ENCODE measurements at regions not wholly inside any gene's neighbourhood (a gene's known extent, or its start where the extent isn't known, plus 50 kb on each side); places are given as distances from the start of the nearest gene placed in this dataset.
"Not testable (repeated sequence)": the region's sequence is repeated elsewhere in the genome, so short reads cannot be mapped to it uniquely, and the experiment has no call there.

GRCh38 chr3:110473405-110473804 is 598.2 kb upstream of the NECTIN3 start:
- DNase-seq (ENCODE audit: low read depth): no peak

- DNase-seq (ENCODE audit: low read depth): no peak
Measured at GRCh38 chr3:110474397-110474796, 597.2 kb upstream of the NECTIN3 start.

DNA sequence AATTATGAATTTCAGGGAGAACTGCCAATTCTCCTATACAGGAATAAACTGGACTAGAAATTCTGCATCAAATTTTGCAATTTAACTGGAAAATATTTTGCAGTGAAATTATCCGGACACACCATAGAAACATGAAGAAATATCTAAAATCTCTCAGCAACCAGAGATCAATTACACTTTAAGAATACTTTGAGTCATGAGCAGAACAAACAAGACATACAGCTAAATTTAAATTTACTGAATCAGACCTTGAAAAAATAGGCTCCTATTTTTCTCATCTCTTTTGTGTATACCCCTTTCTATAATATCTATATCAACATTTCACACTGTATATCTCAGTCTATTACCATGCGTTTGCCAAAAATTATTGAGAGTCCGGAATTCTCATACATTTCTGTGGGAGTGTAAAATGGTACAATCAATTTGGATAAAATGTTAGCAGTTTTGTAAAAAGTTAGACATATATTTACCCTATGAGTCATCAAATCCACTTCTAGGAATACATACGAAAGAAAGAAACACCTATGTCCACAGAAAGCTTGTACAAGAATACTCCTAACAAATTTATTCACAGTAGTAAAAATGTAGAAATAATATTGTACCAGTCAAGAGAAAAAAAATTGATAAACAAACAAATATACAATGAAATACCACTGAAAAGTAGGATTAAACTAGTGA is 593.1 kb upstream of the NECTIN3 start:
- DNase-seq (ENCODE audit: low read depth): no peak

DNA sequence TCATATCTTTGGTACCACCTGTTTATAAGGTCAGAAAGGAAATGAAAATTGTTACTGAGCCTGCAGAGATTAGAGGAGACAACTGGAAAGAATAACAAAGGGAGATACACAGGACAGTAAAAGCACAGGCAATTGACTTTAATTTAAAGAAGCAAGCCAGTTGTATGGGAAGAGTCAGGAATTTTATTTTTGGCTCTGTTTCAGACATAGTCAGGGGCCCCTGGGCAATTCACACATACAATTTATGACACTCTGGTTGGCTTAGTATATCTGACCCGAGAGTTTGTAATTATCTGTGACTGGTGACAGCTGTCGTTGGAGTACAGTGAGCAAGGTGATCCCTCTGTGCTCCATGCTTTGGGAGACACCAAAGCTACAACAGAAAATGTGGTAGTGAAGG is 591.9 kb upstream of the NECTIN3 start:
- peak; percentile 6 for DNase-seq (ENCODE audit: low read depth)

DNA sequence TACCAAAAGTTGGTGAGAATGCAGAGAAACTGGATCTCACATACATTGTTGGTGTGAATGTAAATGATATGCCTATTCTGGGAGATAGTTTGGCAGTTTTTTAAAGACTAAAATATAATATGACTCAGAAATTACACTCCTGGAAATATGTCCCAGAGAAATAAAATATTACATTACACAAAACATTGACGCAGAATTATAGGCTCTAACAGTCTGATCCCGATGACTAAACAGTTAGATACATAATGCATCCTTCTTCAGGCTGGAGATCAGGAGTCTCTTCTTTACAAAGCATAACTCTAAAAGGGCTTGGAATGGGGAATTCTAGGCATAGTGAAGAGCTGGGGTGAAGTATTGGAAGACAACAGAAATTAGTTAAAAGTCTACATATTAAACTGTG is 586.2 kb upstream of the NECTIN3 start:
- no peak for DNase-seq (ENCODE audit: low read depth)

DNA sequence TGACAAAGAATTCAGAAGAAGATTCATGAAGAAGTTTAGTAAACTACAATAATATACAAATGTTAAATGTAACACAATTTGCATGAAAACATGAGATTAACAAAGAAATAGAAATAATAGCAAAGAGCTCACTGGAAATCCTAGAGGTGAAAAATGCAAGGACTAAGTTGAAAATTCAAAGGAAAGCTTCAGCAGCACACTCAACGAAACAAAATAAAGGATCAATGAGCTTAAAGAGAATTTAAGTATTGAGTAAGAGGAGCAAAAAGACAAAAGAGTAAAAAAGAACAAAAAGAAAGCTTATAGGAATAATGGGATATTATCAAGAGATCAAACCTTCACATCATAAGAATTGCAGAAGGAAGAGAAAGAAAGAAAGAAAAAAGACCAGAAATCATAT is 583.8 kb upstream of the NECTIN3 start:
- DNase-seq (ENCODE audit: low read depth): no peak

GRCh38 chr3:110491413-110491812 is 580.2 kb upstream of the NECTIN3 start:
- DNase-seq (ENCODE audit: low read depth): no peak

DNA sequence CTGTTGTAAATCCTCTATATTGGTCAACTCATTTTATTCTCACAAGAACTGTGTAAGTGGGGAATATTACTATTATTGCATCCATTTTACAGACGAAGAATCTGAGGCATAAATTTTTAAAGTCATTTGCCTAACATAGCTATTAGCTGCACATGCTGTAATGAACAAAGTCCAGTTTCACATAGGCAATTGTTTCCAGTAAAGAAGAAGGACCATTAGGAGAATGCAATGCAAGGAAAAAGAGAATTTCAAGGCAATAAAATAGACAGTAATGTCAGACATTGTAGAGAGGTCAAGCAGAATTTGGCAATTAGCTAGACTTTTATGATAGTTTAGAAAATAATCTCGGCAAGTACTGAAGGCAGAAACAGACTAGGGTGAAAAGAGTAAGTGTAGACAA is 578.7 kb upstream of the NECTIN3 start:
- no peak for DNase-seq (ENCODE audit: low read depth)

- DNase-seq (ENCODE audit: low read depth): no peak
Measured at GRCh38 chr3:110493438-110494092, 578.1 kb upstream of the NECTIN3 start.

DNA sequence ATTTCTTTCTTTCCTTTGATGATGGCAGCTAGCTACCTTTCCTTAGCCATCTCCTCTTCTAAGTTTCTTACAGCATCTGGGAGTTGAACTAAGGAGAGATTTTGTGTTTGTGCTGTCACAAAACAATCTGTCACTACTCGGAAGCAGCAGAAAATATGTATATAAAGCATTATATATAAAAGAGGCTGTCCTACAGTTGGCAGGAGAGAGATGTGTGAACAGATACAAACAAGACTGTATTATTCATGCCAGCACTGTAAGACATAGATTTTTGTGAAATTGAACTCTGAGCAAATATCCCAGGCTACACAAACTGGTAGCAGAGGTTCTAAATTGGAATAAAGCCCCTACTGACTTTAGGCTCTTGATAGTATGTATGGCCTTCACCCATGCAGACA is 577.5 kb upstream of the NECTIN3 start:
- no peak for DNase-seq (ENCODE audit: low read depth)

GRCh38 chr3:110494728-110495127 is 576.9 kb upstream of the NECTIN3 start:
- no peak for DNase-seq (ENCODE audit: low read depth)

DNA sequence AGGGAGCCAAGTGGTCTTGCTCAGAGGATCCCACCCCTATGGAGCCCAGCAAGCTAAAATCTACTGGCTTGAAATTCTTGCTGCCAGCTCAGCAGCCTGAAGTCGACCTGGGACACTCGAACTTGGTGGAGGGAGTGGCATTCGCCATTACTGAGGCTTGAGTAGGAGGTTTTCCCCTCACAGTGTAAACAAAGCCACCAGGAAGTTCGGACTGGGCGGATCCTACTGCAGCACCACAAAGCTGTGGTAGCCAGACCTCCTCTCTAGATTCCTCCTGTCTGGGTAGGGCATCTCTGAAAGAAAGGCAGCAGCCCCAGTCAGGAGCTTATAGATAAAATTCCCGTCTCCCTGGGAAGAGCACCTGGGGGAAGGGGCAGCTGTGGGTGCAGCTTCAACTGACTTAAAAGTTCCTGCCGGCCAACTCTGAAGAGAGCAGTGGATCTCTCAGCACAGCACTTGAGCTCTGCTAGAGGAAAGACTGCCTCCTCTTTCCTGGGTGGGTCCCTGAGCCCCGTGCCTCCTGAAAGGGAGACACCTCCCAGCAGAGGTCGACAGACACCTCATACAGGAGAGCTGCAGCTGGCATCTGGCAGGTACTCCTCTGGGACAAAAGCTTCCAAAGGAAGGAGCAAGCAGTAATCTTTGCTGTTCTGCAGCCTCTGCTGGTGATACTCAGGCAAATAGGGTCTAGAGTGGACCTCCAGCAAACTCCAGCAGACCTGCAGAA is 576.3 kb upstream of the NECTIN3 start:
- DNase-seq (ENCODE audit: low read depth): peak; percentile 11

DNA sequence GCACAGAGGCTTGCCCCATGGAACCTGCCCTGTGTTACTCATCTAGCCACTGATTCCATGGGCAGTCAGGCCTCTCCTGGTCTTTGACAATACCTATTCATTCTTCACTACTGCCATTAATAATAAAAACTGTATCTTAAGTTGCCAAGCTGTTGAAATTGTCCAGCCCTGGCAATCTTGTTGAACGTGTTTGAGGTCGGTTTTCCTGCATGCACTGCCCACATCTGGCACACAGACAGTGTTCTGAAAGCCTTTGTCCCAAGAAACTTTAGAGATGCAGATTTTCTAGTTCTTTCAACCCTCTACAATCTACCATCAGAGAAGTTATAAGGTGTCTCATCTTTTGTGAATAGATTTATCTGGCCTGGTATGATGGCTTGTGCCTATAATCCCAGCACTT is 567.2 kb upstream of the NECTIN3 start:
- no peak for DNase-seq (ENCODE audit: low read depth)

- DNase-seq (ENCODE audit: low read depth): no peak
Measured at GRCh38 chr3:110504901-110505300, 566.7 kb upstream of the NECTIN3 start.

DNA sequence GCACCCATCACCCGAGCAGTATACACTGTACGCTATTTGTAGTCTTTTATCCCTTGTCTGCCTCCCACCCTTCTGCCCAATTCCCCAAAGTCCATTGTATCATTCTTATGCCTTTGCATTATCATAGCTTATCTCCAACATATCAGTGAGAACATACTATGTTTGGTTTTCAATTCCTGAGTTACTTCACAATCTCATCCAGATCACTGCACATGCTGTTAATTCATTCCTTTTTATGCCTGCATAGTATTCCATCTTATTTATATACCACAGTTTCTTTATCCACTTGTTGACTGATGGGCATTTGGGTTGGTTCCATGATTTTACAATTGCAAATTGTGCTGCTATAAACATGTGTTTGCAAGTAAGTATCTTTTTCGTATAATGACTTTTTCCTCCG is 564.7 kb upstream of the NECTIN3 start:
- DNase-seq (ENCODE audit: low read depth): no peak

DNA sequence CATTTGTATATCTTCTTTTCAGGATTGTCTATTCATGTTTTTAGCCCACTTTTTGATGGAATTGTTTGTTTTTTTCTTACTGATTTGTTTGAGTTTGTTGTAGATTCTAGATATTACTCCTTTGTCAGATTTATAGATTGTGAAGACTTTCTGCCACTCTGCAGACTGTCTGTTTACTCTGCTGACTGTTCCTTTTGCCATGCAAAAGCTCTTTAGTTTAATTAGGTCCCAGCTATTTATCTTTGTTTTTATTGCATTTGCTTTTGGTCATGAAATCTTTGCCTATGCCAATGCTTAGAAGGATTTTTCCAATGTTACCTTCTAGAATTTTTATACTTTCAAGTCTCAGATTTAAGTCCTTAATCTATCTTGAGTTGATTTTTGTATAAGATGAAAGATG is 564.0 kb upstream of the NECTIN3 start:
- not testable (repeated sequence) for DNase-seq (ENCODE audit: low read depth)

DNA sequence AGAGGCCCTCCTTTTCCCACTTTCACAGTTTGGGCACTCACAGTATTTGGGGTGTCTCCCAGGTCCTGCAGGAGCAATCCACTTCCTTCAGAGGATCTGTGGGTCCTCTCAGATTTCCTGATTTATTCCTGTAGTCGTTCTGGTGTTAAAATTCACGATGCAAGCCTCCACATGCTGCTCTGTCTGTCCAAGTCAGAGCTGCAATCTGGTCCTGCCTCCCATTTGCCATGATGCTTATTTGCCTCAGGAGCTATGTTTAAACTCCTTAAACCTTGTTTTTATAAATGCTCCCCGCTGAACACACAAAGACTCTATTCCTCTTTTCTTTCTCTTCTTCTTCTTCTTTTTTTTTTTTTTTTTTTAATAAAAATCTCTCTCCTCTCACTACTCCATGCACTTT is 558.7 kb upstream of the NECTIN3 start:
- no peak for DNase-seq (ENCODE audit: low read depth)

DNA sequence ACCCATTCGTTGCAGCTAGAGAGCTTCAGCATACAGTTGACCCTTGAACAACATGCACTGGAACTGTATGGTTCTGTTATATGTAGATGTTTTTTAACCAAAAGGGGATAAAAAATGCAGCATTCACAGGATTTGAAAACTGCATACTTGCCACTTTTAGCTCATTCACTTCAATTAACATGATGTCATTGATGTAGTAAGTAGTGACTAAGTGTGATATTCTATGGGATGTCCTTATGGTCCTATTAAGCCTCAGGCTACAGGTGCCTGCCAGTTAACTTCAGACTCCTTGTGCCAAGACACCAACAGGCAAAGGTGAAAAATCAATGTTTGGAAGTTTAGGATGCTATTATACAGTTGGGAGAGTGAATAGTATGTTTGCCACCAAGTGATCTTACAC is 553.6 kb upstream of the NECTIN3 start:
- DNase-seq (ENCODE audit: low read depth): peak; percentile 18

DNA sequence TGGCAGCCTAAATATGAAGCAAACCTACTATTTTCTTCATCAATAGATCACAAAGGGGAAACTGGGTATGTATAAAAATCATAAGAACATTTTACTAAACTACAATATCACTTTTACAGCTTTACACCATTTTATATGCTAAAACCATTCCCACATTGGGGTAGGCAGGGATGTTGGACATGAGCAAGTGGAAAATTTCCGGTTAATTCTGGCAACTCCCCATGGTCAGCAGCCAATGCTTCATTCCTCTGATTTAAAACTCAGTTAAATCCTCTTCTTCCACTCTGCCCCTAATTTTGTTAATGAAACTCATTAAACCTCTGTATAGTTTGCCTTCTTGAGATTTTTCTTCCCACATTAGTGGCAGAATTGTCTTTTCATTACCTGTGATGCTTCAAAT is 552.5 kb upstream of the NECTIN3 start:
- no peak for DNase-seq (ENCODE audit: low read depth)

DNA sequence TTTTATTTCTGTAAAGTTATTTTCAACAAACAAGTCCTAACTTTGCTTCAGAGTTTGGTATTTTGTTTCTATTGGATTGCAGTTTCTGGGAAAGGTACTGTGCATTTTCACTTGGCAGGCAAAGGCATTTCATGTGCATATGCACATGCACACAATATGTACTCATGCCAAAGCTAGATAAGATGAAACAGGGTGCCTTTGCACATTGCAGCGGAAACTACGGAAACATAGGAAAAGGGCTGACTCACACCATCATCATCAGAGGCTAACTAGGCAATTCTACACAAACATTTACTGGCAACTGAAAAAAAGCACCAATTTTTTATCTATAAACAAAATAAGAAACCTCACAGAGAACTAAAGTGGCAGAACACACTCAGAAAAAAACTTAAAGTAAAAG is 550.6 kb upstream of the NECTIN3 start:
- peak; percentile 87 for DNase-seq (ENCODE audit: low read depth)

GRCh38 chr3:110525558-110526064 is 546.0 kb upstream of the NECTIN3 start:
- DNase-seq (ENCODE audit: low read depth): not testable (repeated sequence)

- peak; percentile 91 for DNase-seq (ENCODE audit: low read depth)
Measured at GRCh38 chr3:110526777-110527727, 544.6 kb upstream of the NECTIN3 start.

Data from M059J (cell line).